ENCODE measurements at regions not wholly inside any gene's neighbourhood (a gene's known extent, or its start where the extent isn't known, plus 50 kb on each side); places are given as distances from the start of the nearest gene placed in this dataset.

GRCh38 chr9:29656641-29657406 is 2083.5 kb upstream of the C9orf72 start:
- no peaks in the 10 kb centered on the region; a peak in 1 of 4 replicates for H3K9me3 ChIP-seq (ENCODE audit: control insufficient read depth in 1 of 2, insufficient read depth in 1 of 2, low read depth in 1 of 2, low read length in 2 of 2)
- RAD21 ChIA-PET (ENCODE audit: low non-redundant PET in 1 of 2, low total read pairs in 2 of 2, uncharacterized antibody in 2 of 2, unreplicated experiment in 2 of 2), result no interaction called here
- intact Hi-C loops (cut with micrococcal nuclease), result no loop called here
- H3K4me3 ChIP-seq (replicated peaks in 1 of 2; ENCODE audit: low read depth in 1 of 2, low read length in 2 of 2), result no peak overlapping the region
- H3K9ac ChIP-seq (ENCODE audit: low read length), result no peak overlapping the region
- BruUV-seq (replicated peaks), result no TSS peak
- no peak overlapping the region for H2AFZ ChIP-seq (ENCODE audit: low read depth, low read length, poor library complexity, severe bottlenecking)
- ATAC-seq (no peak), DNase-seq (ENCODE audit: low read depth, low spot score) (no peak)
- no peaks in the 10 kb centered on the region for H3K27me3 ChIP-seq (ENCODE audit: insufficient read depth, low read length)
- no peak overlapping the region for H3K4me2 ChIP-seq (ENCODE audit: low read length)
- no peaks in the 10 kb centered on the region for H3K36me3 ChIP-seq (ENCODE audit: control insufficient read depth in 1 of 2, insufficient read depth in 2 of 2, low read length in 2 of 2)
- H3K79me2 ChIP-seq (ENCODE audit: insufficient read depth, low read length), result no peaks in the 10 kb centered on the region
- no peaks in the 10 kb centered on the region for H4K20me1 ChIP-seq (ENCODE audit: insufficient read depth)
- H3K9me2 ChIP-seq (ENCODE audit: insufficient read depth), result no peaks in the 10 kb centered on the region
- CTCF ChIA-PET, result no interaction called here
- H3K4me1 ChIP-seq (ENCODE audit: control insufficient read depth in 1 of 2, insufficient read depth in 2 of 2, low read length in 2 of 2), result no peaks in the 10 kb centered on the region
- POLR2A ChIA-PET, result no interaction called here
- H3K27ac ChIP-seq (ENCODE audit: low read depth, low read length), result no peak overlapping the region
- TF ChIP-seq EZH2 (IDR thresholded peaks at IDR 0.05) (no peak), CTCF (IDR thresholded peaks at IDR 0.05 in 2 of 3, conservative IDR thresholded peaks at IDR 0.05 in 1 of 3; ENCODE audit: borderline replicate concordance in 1 of 3, insufficient read depth in 1 of 3, low read depth in 2 of 3, low read length in 2 of 3) (no peak), EGR1 (IDR thresholded peaks at IDR 0.05; ENCODE audit: low read depth) (no peak), REST (IDR thresholded peaks at IDR 0.05; ENCODE audit: low read depth) (no peak), FOSL1 (IDR thresholded peaks at IDR 0.05; ENCODE audit: low read depth) (no peak)
